ENCODE measurements at regions not wholly inside any gene's neighbourhood (a gene's known extent, or its start where the extent isn't known, plus 50 kb on each side); places are given as distances from the start of the nearest gene placed in this dataset.
"Not testable (repeated sequence)": the region's sequence is repeated elsewhere in the genome, so short reads cannot be mapped to it uniquely, and the experiment has no call there.

- H3K9ac ChIP-seq (replicated peaks; ENCODE audit: extremely low read depth, insufficient read depth, low read length); H3K36me3 ChIP-seq (ENCODE audit: control insufficient read depth in 2 of 2, extremely low read depth in 1 of 2, insufficient read depth in 2 of 2, low read length in 2 of 2); BruUV-seq (replicated peaks); H3K27ac ChIP-seq (ENCODE audit: insufficient read depth, low read depth, low read length); H3K9me3 ChIP-seq (replicated peaks; ENCODE audit: control insufficient read depth, insufficient read depth, low read length); POLR2A ChIA-PET; H3K4me3 ChIP-seq (replicated peaks in 1 of 3; ENCODE audit: insufficient read depth in 1 of 3, low read depth in 1 of 3, low read length in 3 of 3); H3K9me1 ChIP-seq (replicated peaks; ENCODE audit: control insufficient read depth, extremely low read depth, insufficient read depth, low read length); H3K4me1 ChIP-seq (ENCODE audit: control insufficient read depth, extremely low read depth, insufficient read depth, low read length); H4K20me1 ChIP-seq (replicated peaks; ENCODE audit: control insufficient read depth, extremely low read depth, insufficient read depth, low read length); H3K79me2 ChIP-seq (ENCODE audit: control insufficient read depth, insufficient read depth, low read length); FAIRE-seq; H3K4me2 ChIP-seq (ENCODE audit: insufficient read depth, low read length); DNase-seq (ENCODE audit: low read depth, low spot score); H3K27me3 ChIP-seq (ENCODE audit: control insufficient read depth in 2 of 2, insufficient read depth in 2 of 2, low read length in 2 of 2); dilution Hi-C loops (cut with MboI; ENCODE audit: extremely low pct_ligation_motif_present, low sequenced_read_pairs); H2AFZ ChIP-seq (ENCODE audit: low read depth, low read length): not testable (repeated sequence)
- intact Hi-C loops (cut with micrococcal nuclease) = loop anchor here (10.0 kb wide), 2 partner anchors 100 to 760 kb away; no protein-coding TSS in a partner anchor
- CTCF ChIA-PET = interaction anchor here (0.8 to 4.1 kb wide), 7 partner anchors 15 to 445 kb away, joined by 3 to 64 read pairs (median 7); partner anchors contain the start of gene NTS
These were observed 195.3 kb downstream of the ALX1 start for GRCh38 chr12:85475277-85475676.

- H3K9me3 ChIP-seq (replicated peaks; ENCODE audit: control insufficient read depth, insufficient read depth, low read length) = no peaks in the 10 kb centered on the region
- H2AFZ ChIP-seq (ENCODE audit: low read depth, low read length) = no peak overlapping the region
- CTCF ChIA-PET = interaction anchor here (0.8 to 4.1 kb wide), 13 partner anchors 8 to 475 kb away, joined by 3 to 64 read pairs (median 5); partner anchors contain the start of gene NTS
- no peaks in the 10 kb centered on the region for H3K27me3 ChIP-seq (ENCODE audit: control insufficient read depth in 2 of 2, insufficient read depth in 2 of 2, low read length in 2 of 2)
- H3K27ac ChIP-seq (ENCODE audit: insufficient read depth, low read depth, low read length) = no peak overlapping the region
- dilution Hi-C loops (cut with MboI; ENCODE audit: extremely low pct_ligation_motif_present, low sequenced_read_pairs) (no loop called here), intact Hi-C loops (cut with micrococcal nuclease) (loop anchor here (1.0 to 10.0 kb wide), 5 partner anchors 98 to 758 kb away; no protein-coding TSS in a partner anchor)
- H3K79me2 ChIP-seq (ENCODE audit: control insufficient read depth, insufficient read depth, low read length) = no peaks in the 10 kb centered on the region
- H3K36me3 ChIP-seq (ENCODE audit: control insufficient read depth in 2 of 2, extremely low read depth in 1 of 2, insufficient read depth in 2 of 2, low read length in 2 of 2) = no peaks in the 10 kb centered on the region
- no peaks in the 10 kb centered on the region for H3K4me1 ChIP-seq (ENCODE audit: control insufficient read depth, extremely low read depth, insufficient read depth, low read length)
- H3K4me2 ChIP-seq (ENCODE audit: insufficient read depth, low read length) = no peak overlapping the region
- no peak overlapping the region for H3K9ac ChIP-seq (replicated peaks; ENCODE audit: extremely low read depth, insufficient read depth, low read length)
- H3K4me3 ChIP-seq (replicated peaks in 1 of 3; ENCODE audit: insufficient read depth in 1 of 3, low read depth in 1 of 3, low read length in 3 of 3) = no peak overlapping the region
- FAIRE-seq (no peak), DNase-seq (ENCODE audit: low read depth, low spot score) (no peak)
- POLR2A ChIA-PET = no interaction called here
- H4K20me1 ChIP-seq (replicated peaks; ENCODE audit: control insufficient read depth, extremely low read depth, insufficient read depth, low read length) = no peaks in the 10 kb centered on the region
- no peak for TF ChIP-seq EZH2 (IDR thresholded peaks at IDR 0.05; ENCODE audit: borderline replicate concordance, low read depth, low read length, severe bottlenecking)
- TF ChIP-seq MYC (IDR thresholded peaks at IDR 0.05; ENCODE audit: low read depth, low read length) = no peak
- no peak for TF ChIP-seq POLR2AphosphoS5 (IDR thresholded peaks at IDR 0.05; ENCODE audit: insufficient read depth, low read depth, low read length)
- TF ChIP-seq CTCF (IDR thresholded peaks at IDR 0.05; ENCODE audit: extremely low read depth in 1 of 2, insufficient read depth in 1 of 2, low read depth in 1 of 2, low read length in 2 of 2) = no peak
- TF ChIP-seq JUN (IDR thresholded peaks at IDR 0.05; ENCODE audit: borderline replicate concordance, insufficient read depth, insufficient read length, low read depth) = no peak
- TF ChIP-seq FOS (IDR thresholded peaks at IDR 0.05; ENCODE audit: borderline replicate concordance, insufficient read depth, low read length) = no peak
- no peak for TF ChIP-seq POLR2A (IDR thresholded peaks at IDR 0.05; ENCODE audit: low read depth, low read length)
- TF ChIP-seq MAX (IDR thresholded peaks at IDR 0.05; ENCODE audit: insufficient read depth, insufficient read length) = no peak
- TF ChIP-seq GATA2 (IDR thresholded peaks at IDR 0.05; ENCODE audit: insufficient read depth, insufficient read length, low read depth, low read length) = no peak
- no peaks in the 10 kb centered on the region for H3K9me1 ChIP-seq (replicated peaks; ENCODE audit: control insufficient read depth, extremely low read depth, insufficient read depth, low read length)
- no TSS peak for BruUV-seq (replicated peaks)
These were observed 196.7 kb downstream of the ALX1 start for GRCh38 chr12:85476756-85477155.
